Neural progenitor cell (in vitro differentiated cells): ENCODE measurements at regions not wholly inside any gene's neighbourhood (a gene's known extent, or its start where the extent isn't known, plus 50 kb on each side); places are given as distances from the start of the nearest gene placed in this dataset.
"Not testable (repeated sequence)": the region's sequence is repeated elsewhere in the genome, so short reads cannot be mapped to it uniquely, and the experiment has no call there.

Experiments
- EZH2 ChIP-seq: fragments of 200-600 bp; sonication (generic); IDR thresholded peaks from 2 replicates; pipeline ENCODE4 v1.6.1; 2017; ENCODE audit warnings: antibody characterized with exemption, mild to moderate bottlenecking, moderate library complexity
- TF ChIP-seq, protein P1 (sequence below): fragments of 200-600 bp; sonication (generic); IDR thresholded peaks from 2 replicates; pipeline ENCODE4 v1.5.1; 2017; ENCODE audit warnings: antibody characterized with exemption, mild to moderate bottlenecking

DNA sequence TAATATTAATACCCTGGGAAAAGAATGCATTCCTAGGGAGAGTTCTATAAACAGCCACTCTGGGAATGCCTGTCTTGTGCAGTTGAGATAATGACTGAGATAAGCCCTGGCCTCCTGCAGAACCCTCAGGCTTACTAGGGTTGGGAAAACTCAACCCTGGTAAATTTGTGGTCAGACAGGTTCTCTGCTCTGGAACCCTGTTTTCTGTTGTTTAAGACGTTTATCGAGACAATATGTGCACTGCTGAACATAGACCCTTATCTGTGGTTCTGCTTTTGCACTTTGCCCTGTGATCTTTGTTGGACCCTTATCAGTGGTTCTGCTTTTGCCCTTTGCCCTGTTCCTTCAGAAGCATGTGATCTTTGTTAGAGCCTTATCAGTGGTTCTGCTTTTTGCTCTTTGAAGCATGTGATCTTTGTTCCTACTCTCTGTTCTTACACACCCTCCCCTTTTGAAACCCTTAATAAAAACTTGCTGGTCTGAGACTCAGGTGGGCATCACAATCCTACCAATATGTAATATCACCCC, 2754.0 kb downstream of the PCDH9 start:
- TF ChIP-seq, protein P1, sequence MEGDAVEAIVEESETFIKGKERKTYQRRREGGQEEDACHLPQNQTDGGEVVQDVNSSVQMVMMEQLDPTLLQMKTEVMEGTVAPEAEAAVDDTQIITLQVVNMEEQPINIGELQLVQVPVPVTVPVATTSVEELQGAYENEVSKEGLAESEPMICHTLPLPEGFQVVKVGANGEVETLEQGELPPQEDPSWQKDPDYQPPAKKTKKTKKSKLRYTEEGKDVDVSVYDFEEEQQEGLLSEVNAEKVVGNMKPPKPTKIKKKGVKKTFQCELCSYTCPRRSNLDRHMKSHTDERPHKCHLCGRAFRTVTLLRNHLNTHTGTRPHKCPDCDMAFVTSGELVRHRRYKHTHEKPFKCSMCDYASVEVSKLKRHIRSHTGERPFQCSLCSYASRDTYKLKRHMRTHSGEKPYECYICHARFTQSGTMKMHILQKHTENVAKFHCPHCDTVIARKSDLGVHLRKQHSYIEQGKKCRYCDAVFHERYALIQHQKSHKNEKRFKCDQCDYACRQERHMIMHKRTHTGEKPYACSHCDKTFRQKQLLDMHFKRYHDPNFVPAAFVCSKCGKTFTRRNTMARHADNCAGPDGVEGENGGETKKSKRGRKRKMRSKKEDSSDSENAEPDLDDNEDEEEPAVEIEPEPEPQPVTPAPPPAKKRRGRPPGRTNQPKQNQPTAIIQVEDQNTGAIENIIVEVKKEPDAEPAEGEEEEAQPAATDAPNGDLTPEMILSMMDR = not testable (repeated sequence)
- not testable (repeated sequence) for TF ChIP-seq EZH2
